ENCODE measurements at regions not wholly inside any gene's neighbourhood (a gene's known extent, or its start where the extent isn't known, plus 50 kb on each side); places are given as distances from the start of the nearest gene placed in this dataset.
A peak's percentile ranks its signal among the peaks of the same experiment; 100 is the strongest.

DNA sequence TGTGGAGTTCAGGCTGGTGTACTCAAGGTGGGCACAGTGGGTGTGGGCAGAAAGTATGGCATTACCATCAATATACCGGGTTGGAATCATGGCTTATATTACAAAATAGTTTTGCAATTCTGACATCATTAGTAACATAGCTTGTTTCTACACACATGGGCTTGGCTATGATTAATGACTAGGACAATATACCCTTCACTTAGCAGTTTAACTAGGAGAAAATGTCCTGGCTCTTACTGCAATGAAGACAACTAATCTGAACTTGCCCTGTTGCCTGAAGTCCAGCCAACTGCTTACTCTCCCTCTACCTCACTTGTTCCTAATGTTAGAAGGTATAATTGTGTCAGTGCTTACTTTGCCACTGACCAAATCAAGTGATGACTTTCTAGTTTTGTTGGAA is 612.5 kb downstream of the EFNA5 start:
- H3K27me3 ChIP-seq = no peaks in the 10 kb centered on the region
- H3K36me3 ChIP-seq = no peaks in the 10 kb centered on the region
- H3K4me3 ChIP-seq = no peak overlapping the region
- no peaks in the 10 kb centered on the region for H3K9me3 ChIP-seq
- TF ChIP-seq POLR2A (IDR thresholded peaks at IDR 0.05) (no peak), EP300 (IDR thresholded peaks at IDR 0.05) (no peak), POLR2AphosphoS5 (IDR thresholded peaks at IDR 0.05) (no peak)
- TF ChIP-seq, protein P1, sequence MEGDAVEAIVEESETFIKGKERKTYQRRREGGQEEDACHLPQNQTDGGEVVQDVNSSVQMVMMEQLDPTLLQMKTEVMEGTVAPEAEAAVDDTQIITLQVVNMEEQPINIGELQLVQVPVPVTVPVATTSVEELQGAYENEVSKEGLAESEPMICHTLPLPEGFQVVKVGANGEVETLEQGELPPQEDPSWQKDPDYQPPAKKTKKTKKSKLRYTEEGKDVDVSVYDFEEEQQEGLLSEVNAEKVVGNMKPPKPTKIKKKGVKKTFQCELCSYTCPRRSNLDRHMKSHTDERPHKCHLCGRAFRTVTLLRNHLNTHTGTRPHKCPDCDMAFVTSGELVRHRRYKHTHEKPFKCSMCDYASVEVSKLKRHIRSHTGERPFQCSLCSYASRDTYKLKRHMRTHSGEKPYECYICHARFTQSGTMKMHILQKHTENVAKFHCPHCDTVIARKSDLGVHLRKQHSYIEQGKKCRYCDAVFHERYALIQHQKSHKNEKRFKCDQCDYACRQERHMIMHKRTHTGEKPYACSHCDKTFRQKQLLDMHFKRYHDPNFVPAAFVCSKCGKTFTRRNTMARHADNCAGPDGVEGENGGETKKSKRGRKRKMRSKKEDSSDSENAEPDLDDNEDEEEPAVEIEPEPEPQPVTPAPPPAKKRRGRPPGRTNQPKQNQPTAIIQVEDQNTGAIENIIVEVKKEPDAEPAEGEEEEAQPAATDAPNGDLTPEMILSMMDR (IDR thresholded peaks at IDR 0.05) = no peak
- intact Hi-C loops (cut with DNase I; ENCODE audit: low total_unique reads) = no loop called here
- no peak overlapping the region for H3K27ac ChIP-seq
- no peaks in the 10 kb centered on the region for H3K4me1 ChIP-seq
- peak in 1 of 2 donors; percentile 28 for DNase-seq
- WGBS, 5 donors = 44 to 81% (median 77%) methylated on average over 1 of the region's 1 CpG

DNA sequence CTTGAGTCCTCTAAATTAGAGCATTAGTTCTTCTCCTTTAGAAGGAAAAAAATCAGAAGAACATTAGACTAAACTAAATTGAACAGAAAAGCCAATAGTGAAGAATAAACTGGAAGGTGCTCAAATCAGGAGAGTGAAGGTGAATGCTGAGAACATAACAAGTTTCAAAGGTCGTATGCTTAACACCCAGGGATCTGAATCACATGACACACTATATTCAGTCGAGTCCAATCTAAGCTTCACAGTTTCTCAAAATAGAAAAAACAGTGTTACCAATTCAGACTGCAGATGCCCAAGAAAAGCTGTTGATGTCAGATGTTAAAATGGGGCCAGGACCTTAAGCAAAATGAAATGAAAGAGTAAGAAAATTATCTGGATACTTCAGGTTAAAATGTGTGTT is 614.5 kb downstream of the EFNA5 start:
- no peak overlapping the region for H3K27ac ChIP-seq
- WGBS, 5 donors = 26 to 40% (median 29%) methylated on average over 2 of the region's 2 CpGs
- peak in 1 of 2 donors; percentile 17 for DNase-seq
- TF ChIP-seq POLR2A (IDR thresholded peaks at IDR 0.05) (no peak), EP300 (IDR thresholded peaks at IDR 0.05) (no peak), POLR2AphosphoS5 (IDR thresholded peaks at IDR 0.05) (no peak)
- TF ChIP-seq, protein P1 (IDR thresholded peaks at IDR 0.05) = no peak
- H3K27me3 ChIP-seq = no peaks in the 10 kb centered on the region
- no peak overlapping the region for H3K4me3 ChIP-seq
- no peaks in the 10 kb centered on the region for H3K4me1 ChIP-seq
- no peaks in the 10 kb centered on the region for H3K36me3 ChIP-seq
- no peaks in the 10 kb centered on the region for H3K9me3 ChIP-seq
- intact Hi-C loops (cut with DNase I; ENCODE audit: low total_unique reads) = no loop called here

DNA sequence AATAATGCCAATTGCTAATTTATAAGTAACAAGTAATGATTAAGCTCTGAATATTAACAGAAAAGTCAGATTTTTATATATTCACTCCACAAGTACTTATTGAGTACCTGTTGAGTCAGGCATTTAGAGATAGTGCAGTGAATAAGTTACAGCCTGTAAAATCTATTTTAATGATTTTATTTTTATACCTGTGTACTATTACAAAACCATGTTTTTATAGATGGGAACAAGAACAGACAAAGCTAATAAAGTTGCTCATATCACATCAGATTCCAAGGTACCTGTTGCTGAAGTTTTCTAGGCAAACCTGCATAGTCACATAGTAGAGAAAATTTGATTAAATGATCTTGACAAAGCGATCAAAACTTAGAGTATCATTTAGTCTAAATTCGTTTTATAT is 623.7 kb downstream of the EFNA5 start:
- DNase-seq = no peak
- H3K4me1 ChIP-seq = no peaks in the 10 kb centered on the region
- intact Hi-C loops (cut with DNase I; ENCODE audit: low total_unique reads) = no loop called here
- no peaks in the 10 kb centered on the region for H3K36me3 ChIP-seq
- WGBS, 5 donors = 81 to 89% (median 84%) methylated on average over 2 of the region's 2 CpGs
- peaks cover 0 to 3% (median 0%) of the 10 kb centered on the region in 4 donors for H3K9me3 ChIP-seq
- H3K27me3 ChIP-seq = no peaks in the 10 kb centered on the region
- no peak overlapping the region for H3K27ac ChIP-seq
- TF ChIP-seq POLR2A (IDR thresholded peaks at IDR 0.05) = no peak
- H3K4me3 ChIP-seq = no peak overlapping the region

GRCh38 chr5:107043665-107044064 is 627.1 kb downstream of the EFNA5 start:
- no peak overlapping the region for H3K4me3 ChIP-seq

GRCh38 chr5:107040907-107041306 is 629.8 kb downstream of the EFNA5 start:
- no peaks in the 10 kb centered on the region for H3K9me3 ChIP-seq
- intact Hi-C loops (cut with DNase I; ENCODE audit: low total_unique reads) = no loop called here
- H3K27ac ChIP-seq = no peak overlapping the region
- no peak for TF ChIP-seq EP300 (IDR thresholded peaks at IDR 0.05)
- TF ChIP-seq POLR2AphosphoS5 (IDR thresholded peaks at IDR 0.05) = no peak
- no peak for TF ChIP-seq POLR2A (IDR thresholded peaks at IDR 0.05)
- TF ChIP-seq, protein P1 (IDR thresholded peaks at IDR 0.05) = no peak
- H3K36me3 ChIP-seq = no peaks in the 10 kb centered on the region
- no peak overlapping the region for H3K4me3 ChIP-seq
- no peaks in the 10 kb centered on the region for H3K27me3 ChIP-seq
- no peak for DNase-seq
- H3K4me1 ChIP-seq = no peaks in the 10 kb centered on the region

More at GRCh38 chr5:107043665-107044064, 627.1 kb downstream of the EFNA5 start:
- DNase-seq = no peak
- Histone ChIP-seq H3K9me3 (no peaks in the 10 kb centered on the region), H3K36me3 (no peaks in the 10 kb centered on the region), H3K4me1 (no peaks in the 10 kb centered on the region), H3K27me3 (no peaks in the 10 kb centered on the region), H3K27ac (no peak overlapping the region)
- TF ChIP-seq EP300 (IDR thresholded peaks at IDR 0.05) = no peak
- TF ChIP-seq, protein P1 (IDR thresholded peaks at IDR 0.05) = no peak
- no peak for TF ChIP-seq POLR2AphosphoS5 (IDR thresholded peaks at IDR 0.05)
- TF ChIP-seq POLR2A (IDR thresholded peaks at IDR 0.05) = no peak
- intact Hi-C loops (cut with DNase I; ENCODE audit: low total_unique reads) = no loop called here
- WGBS, 5 donors = 96 to 100% (median 98%) methylated on average over 1 of the region's 1 CpG

Measured in stomach (tissue), 8 donors.